SU-DHL-6 (cell line): ENCODE measurements at regions not wholly inside any gene's neighbourhood (a gene's known extent, or its start where the extent isn't known, plus 50 kb on each side); places are given as distances from the start of the nearest gene placed in this dataset.

Experiments used
- H2AFZ ChIP-seq: fragments of 200-600 bp; sonication (generic); 2 replicates; pipeline ENCODE4 v1.6.1; 2014; ENCODE audit warnings: low read depth, mild to moderate bottlenecking, moderate library complexity, mixed read lengths, antibody characterized with exemption, low read length; ENCODE audit not compliant: severe bottlenecking
- H3F3A ChIP-seq: fragments of 200-600 bp; shearing (Covaris generic); 2 replicates; pipeline ENCODE4 v1.6.0; 2016; ENCODE audit warnings: antibody characterized with exemption, mild to moderate bottlenecking; ENCODE audit not compliant: insufficient read depth
- H3K27ac ChIP-seq: fragments of 200-600 bp; sonication (generic); 2 replicates; pipeline ENCODE4 v1.5.1; 2016; ENCODE audit warnings: low read depth, mild to moderate bottlenecking, low read length, moderate library complexity, mixed read lengths
- H3K27me3 ChIP-seq: fragments of 200-600 bp; sonication (generic), shearing (Covaris generic); 2 replicates; pipeline ENCODE4 v1.6.0; 2014; ENCODE audit warnings: mild to moderate bottlenecking, low read length
- H3K36me3 ChIP-seq: fragments of 200-600 bp; sonication (generic); 2 replicates; pipeline ENCODE4 v1.6.1; 2014; ENCODE audit warnings: mild to moderate bottlenecking, low read length, mixed read lengths
- H3K4me2 ChIP-seq: fragments of 300-600, 200-600 bp; shearing (Covaris generic), sonication (generic); 2 replicates; pipeline ENCODE4 v1.6.0; 2014; ENCODE audit warnings: low read length, low read depth, mild to moderate bottlenecking; ENCODE audit not compliant: poor library complexity, severe bottlenecking
- H3K4me3 ChIP-seq: fragments of 200-600 bp; sonication (generic); 2 replicates; pipeline ENCODE4 v1.5.1; 2014; ENCODE audit warnings: antibody characterized with exemption, low read length, mild to moderate bottlenecking, mixed read lengths; ENCODE audit not compliant: insufficient read depth, poor library complexity, severe bottlenecking
- H3K79me2 ChIP-seq: fragments of 200-600 bp; sonication (generic); 2 replicates; pipeline ENCODE4 v1.6.1; 2014; ENCODE audit warnings: mild to moderate bottlenecking, low read length, moderate library complexity; ENCODE audit not compliant: insufficient read depth
- H3K9ac ChIP-seq: fragments of 200-600 bp; sonication (generic); 2 replicates; pipeline ENCODE4 v1.7.0; 2014; ENCODE audit warnings: mild to moderate bottlenecking, low read length
- H3K9me2 ChIP-seq: fragments of 200-600 bp; sonication (generic); replicated peaks from 2 replicates; pipeline ENCODE4 v1.6.1; 2014; ENCODE audit warnings: low read length; ENCODE audit not compliant: insufficient read depth
- H3K9me3 ChIP-seq: fragments of 200-600 bp; sonication (generic); 2 replicates; pipeline ENCODE4 v1.6.1; 2014; ENCODE audit warnings: low read length, mixed read lengths; ENCODE audit not compliant: insufficient read depth
- H4K20me1 ChIP-seq: fragments of 200-600 bp; sonication (generic); 2 replicates; pipeline ENCODE4 v1.6.1; 2014; ENCODE audit warnings: low read depth, mild to moderate bottlenecking, antibody characterized with exemption, low read length, moderate library complexity, mixed read lengths
- EZH2phosphoT487 ChIP-seq: fragments of 200-600 bp; sonication (generic), shearing (Covaris generic); conservative IDR thresholded peaks from 2 replicates; pipeline ENCODE4 v1.6.1; 2018; ENCODE audit warnings: mild to moderate bottlenecking, antibody characterized with exemption, low read length, moderate library complexity, mixed read lengths
- TF ChIP-seq, protein P1 (sequence below): fragments of 200-600 bp; sonication (generic); IDR thresholded peaks from one replicate; pipeline ENCODE4 v1.5.1; 2017; ENCODE audit warnings: antibody characterized with exemption, mild to moderate bottlenecking, low read length, moderate library complexity; ENCODE audit not compliant: insufficient read depth, poor library complexity, severe bottlenecking

DNA sequence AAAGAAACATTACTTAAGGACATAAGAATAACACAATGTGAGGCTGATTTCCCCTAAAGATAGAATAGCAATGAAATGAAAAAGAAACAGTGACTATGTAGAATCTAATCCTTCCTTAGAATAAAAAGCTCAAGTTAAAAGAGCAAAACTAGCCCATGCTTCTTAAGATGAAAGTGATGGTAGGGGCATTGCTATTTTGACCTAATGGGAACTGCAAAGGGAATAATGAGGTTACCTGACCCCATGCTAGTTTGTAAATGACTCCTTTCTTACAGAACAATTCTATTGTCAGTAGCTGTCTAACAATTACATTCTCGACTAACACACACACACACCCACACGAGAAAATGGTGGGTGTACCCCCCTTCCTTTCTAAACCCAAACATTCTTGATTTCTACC lies 575.8 kb downstream of the CSNK1G3 start:
- no peak for TF ChIP-seq EZH2phosphoT487
- TF ChIP-seq, protein P1, sequence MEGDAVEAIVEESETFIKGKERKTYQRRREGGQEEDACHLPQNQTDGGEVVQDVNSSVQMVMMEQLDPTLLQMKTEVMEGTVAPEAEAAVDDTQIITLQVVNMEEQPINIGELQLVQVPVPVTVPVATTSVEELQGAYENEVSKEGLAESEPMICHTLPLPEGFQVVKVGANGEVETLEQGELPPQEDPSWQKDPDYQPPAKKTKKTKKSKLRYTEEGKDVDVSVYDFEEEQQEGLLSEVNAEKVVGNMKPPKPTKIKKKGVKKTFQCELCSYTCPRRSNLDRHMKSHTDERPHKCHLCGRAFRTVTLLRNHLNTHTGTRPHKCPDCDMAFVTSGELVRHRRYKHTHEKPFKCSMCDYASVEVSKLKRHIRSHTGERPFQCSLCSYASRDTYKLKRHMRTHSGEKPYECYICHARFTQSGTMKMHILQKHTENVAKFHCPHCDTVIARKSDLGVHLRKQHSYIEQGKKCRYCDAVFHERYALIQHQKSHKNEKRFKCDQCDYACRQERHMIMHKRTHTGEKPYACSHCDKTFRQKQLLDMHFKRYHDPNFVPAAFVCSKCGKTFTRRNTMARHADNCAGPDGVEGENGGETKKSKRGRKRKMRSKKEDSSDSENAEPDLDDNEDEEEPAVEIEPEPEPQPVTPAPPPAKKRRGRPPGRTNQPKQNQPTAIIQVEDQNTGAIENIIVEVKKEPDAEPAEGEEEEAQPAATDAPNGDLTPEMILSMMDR: no peak
- no peak overlapping the region for H3K27ac ChIP-seq

DNA sequence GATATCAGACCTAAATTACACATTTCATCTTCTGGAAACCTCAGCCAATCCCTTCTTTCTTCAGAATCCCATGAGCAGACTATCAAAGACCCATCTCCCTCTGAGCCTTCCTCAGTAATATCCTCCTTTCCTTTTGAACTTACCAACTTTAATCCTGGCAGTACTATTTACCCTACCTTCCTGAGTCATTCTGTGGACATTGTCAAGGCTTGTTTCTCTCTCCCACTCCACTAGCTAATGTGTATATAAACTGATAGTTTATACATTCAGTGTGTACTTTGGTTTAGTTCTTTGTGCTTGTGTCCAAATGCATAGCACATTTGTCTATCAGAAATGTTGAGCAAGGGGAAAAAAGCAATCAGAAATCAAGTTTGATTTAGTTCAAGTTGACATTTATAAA lies 568.3 kb downstream of the CSNK1G3 start:
- H3K4me3 ChIP-seq: no peak overlapping the region
- H3K9me2 ChIP-seq: no peaks in the 10 kb centered on the region
- TF ChIP-seq EZH2phosphoT487: no peak
- TF ChIP-seq, protein P1: no peak
- H4K20me1 ChIP-seq: no peaks in the 10 kb centered on the region
- no peaks in the 10 kb centered on the region for H3K79me2 ChIP-seq
- 0 out of 2 replicates have a peak, but pooled peaks cover 9% of the 10 kb centered on the region for H3K36me3 ChIP-seq
- no peak overlapping the region for H3K9ac ChIP-seq
- H2AFZ ChIP-seq: no peak overlapping the region
- H3K27me3 ChIP-seq: no peaks in the 10 kb centered on the region
- H3K4me2 ChIP-seq: no peak overlapping the region
- no peak overlapping the region for H3K27ac ChIP-seq
- no peaks in the 10 kb centered on the region for H3K9me3 ChIP-seq
- no peaks in the 10 kb centered on the region for H3F3A ChIP-seq

More for the DNA sequence above, 575.8 kb downstream of the CSNK1G3 start:
- H3K27me3 ChIP-seq: no peaks in the 10 kb centered on the region
- no peaks in the 10 kb centered on the region for H4K20me1 ChIP-seq
- H3K4me3 ChIP-seq: no peak overlapping the region
- no peak overlapping the region for H2AFZ ChIP-seq
- no peaks in the 10 kb centered on the region for H3K36me3 ChIP-seq
- H3K79me2 ChIP-seq: no peaks in the 10 kb centered on the region
- no peaks in the 10 kb centered on the region for H3F3A ChIP-seq
- H3K4me2 ChIP-seq: no peak overlapping the region
- H3K9ac ChIP-seq: no peak overlapping the region
- no peaks in the 10 kb centered on the region for H3K9me3 ChIP-seq
- H3K9me2 ChIP-seq: no peaks in the 10 kb centered on the region

DNA sequence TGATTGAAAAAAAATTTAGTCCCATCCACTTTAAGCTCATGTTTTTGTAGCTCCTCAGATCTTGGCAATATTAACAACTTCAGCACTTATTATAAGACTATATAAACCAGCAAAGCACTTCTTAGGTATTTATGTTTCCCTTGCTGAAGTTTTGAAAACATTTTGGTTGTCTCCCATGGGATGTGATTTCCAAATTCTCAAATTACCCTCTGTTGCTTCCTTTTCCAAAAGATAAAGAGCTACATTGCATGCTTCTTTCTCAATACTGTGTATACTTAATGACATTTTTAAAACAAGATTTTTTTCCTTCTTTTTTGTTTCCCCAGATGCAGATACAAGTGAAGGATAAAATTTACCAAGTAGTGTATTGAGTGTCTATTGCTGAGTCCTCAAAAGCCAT lies 567.1 kb downstream of the CSNK1G3 start:
- H3K27me3 ChIP-seq: no peaks in the 10 kb centered on the region
- TF ChIP-seq, protein P1: no peak
- TF ChIP-seq EZH2phosphoT487: no peak
- H3F3A ChIP-seq: no peaks in the 10 kb centered on the region
- H3K79me2 ChIP-seq: no peaks in the 10 kb centered on the region
- no peak overlapping the region for H3K9ac ChIP-seq
- H4K20me1 ChIP-seq: no peaks in the 10 kb centered on the region
- no peak overlapping the region for H3K4me3 ChIP-seq
- no peak overlapping the region for H3K4me2 ChIP-seq
- no peak overlapping the region for H3K27ac ChIP-seq
- H2AFZ ChIP-seq: no peak overlapping the region
- no peaks in the 10 kb centered on the region for H3K9me3 ChIP-seq
- H3K9me2 ChIP-seq: no peaks in the 10 kb centered on the region
- 0 out of 2 replicates have a peak, but pooled peaks cover 9% of the 10 kb centered on the region for H3K36me3 ChIP-seq
